ENCODE measurements at regions not wholly inside any gene's neighbourhood (a gene's known extent, or its start where the extent isn't known, plus 50 kb on each side); places are given as distances from the start of the nearest gene placed in this dataset.

DNA sequence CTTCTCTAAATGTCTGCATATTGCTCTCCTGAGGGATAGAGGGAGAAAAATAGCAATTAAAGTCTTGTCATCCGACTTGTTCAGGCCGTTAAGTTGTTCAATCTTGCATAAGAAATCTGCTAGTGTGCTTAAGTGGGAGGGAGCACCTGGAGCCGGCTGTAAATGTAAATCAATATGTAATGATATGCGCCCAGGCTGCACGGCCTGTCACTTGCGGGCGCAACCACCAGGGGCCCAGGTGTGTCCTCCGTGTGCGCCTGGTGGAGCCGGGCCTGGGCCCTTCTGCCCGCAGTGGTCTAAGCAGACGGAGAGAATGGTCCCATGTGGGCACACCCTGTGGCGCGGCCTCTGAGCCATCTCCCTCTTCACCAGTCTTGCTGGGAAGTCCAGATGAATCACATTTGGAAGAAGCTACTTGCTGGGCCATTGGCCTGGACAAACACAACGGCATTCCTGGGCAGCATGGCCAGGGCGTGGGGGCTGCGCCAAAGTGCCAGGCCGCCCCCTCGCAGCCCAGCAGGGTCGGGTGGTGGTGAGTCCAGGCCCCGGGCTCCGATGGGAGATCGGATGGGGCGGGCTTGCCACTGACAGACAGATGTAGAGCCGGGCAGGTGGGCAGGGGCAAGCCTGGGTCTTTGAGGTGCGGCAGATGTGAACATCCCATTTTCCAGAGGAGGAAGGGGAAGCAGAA is 193.3 kb upstream of the C14orf180 start:
- DNase-seq (ENCODE audit: low read depth in 2 of 2): no peak

GRCh38 chr14:104387022-104388010 is 192.2 kb upstream of the C14orf180 start:
- no peak for DNase-seq (ENCODE audit: low read depth in 2 of 2)

DNA sequence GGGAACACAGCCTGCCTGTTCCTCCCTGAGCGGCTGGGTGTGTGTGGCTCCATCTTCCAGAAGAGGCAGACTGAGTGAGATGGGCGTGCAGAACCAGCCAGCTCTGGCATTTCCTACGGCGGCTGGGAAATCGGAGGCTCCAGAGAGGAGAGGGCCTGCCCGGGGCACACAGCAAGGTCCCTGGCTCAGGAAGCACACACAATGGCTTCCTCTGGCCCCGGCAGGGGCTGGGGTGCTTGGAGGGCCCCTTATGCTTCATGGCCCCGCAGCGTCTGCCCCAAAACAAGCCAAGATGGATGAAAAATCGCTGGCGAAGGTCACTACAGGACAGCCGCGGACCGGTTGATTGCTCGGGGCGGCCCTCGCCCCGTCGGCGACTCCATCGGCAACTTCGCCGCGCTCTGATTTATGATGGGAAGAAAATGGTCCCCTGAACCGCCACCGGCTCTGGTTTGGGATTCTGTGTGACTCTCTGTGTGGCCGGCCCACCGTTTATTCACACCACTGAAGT is 191.5 kb upstream of the C14orf180 start:
- DNase-seq (ENCODE audit: low read depth in 2 of 2): no peak

GRCh38 chr14:104388541-104389325 is 190.8 kb upstream of the C14orf180 start:
- DNase-seq (ENCODE audit: low read depth in 2 of 2): no peak

GRCh38 chr14:104389326-104390220 is 190.0 kb upstream of the C14orf180 start:
- no peak for DNase-seq (ENCODE audit: low read depth in 2 of 2)

GRCh38 chr14:104390221-104390931 is 189.2 kb upstream of the C14orf180 start:
- no peak for DNase-seq (ENCODE audit: low read depth in 2 of 2)

DNA sequence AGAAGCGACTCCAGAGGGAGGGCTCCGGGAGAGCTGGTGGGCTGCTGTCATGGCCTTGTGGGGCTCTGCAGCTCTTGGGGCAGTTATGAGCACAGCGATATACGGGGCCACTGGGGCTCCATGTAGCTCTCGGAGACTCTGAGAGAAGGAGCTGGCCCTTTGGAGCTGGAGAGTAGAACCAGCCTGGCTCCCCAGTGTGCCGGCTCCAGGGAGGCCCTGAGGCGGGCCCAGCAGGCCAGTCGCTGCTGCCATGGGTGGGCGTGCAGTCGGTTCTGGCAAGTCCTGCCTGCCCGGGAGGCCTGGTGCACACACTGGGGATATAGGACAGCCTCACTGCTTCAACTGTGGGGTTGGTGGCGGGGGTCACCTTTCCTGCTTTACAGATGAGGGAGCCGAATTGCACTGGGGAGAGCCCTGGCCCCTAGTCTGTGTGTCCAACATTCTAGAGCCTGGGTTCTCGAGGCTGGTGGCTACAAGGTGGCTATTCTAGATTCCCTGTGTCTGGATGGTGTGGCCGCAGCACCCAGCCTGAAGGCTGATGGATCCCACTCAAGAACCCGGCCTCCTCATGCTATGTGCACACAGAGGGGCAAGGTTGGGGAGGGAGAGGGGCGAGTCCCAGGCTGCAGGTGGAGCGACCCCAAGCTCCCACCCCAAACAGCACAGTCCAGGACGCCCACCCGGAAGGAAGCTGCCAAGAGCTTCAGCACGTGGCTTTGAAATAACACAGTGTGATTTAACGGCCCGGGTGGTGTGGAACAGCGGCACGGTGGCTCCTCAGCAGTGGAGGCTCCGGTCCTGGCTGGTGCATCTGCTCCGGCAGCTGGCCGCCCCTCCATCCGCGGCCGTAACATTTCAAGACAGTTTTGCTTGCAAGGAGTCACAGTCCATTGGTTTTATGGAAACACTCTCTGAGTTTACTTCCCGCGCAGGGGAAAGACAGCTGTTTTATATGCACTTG is 188.3 kb upstream of the C14orf180 start:
- DNase-seq (ENCODE audit: low read depth in 2 of 2): no peak

DNA sequence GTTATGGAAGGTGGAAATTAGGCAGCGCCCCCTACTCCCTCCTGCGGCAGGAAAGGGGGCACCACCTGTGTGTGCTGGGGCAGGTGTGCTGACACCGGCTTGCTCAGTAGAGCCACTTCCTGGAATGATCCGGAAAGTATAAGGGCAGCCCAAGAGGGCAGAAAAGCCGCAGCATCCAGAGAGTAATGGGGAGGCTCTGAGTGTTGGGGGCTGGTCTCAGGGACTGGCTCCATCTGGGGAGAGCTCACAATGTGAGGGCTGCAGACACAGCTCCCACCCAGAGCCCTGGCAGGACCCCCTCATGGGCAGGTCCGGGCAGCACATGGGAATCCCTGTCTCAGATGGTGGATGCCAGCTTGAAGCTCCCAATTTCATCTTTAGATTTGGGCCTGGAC is 187.6 kb upstream of the C14orf180 start:
- DNase-seq (ENCODE audit: low read depth in 2 of 2): no peak

DNA sequence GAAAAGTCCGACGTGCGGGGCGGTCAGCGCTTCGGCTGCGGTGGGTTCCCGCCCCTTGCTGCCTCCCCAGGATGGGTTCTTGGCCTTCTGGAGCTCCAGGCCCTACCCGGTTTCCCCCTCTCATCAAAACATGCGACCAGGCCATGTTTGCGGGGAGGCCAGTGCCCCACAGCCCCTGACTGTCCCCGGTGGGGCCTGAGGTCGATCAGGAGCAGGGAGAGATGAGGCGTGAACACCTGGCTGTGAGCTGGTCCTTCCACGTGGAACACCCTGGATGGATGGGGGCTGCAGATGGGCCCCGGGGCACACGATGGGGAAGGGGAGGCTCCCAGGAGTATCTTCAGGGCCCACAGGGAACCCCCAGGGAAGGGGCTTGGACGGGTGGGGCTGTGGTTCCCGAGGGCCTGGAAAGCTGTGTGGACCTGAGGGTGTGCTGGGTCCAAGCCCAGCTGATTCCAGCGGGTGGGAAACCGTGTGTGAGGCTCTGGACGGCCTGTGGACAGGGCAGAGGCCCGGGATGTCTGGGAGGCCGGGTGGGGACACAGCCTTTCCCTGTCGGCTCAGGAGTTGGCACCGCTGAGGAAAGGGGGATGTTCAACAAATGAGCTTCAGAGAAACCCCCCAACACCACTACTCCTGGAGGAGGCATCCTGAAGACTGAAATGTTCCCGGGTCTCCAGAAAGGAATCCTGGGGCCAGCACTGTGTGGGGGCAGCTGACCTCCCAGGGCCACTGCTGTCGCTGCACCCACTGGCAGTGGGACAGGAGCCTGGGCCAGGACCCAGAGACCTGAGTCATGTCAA is 187.0 kb upstream of the C14orf180 start:
- no peak for DNase-seq (ENCODE audit: low read depth in 2 of 2)

DNA sequence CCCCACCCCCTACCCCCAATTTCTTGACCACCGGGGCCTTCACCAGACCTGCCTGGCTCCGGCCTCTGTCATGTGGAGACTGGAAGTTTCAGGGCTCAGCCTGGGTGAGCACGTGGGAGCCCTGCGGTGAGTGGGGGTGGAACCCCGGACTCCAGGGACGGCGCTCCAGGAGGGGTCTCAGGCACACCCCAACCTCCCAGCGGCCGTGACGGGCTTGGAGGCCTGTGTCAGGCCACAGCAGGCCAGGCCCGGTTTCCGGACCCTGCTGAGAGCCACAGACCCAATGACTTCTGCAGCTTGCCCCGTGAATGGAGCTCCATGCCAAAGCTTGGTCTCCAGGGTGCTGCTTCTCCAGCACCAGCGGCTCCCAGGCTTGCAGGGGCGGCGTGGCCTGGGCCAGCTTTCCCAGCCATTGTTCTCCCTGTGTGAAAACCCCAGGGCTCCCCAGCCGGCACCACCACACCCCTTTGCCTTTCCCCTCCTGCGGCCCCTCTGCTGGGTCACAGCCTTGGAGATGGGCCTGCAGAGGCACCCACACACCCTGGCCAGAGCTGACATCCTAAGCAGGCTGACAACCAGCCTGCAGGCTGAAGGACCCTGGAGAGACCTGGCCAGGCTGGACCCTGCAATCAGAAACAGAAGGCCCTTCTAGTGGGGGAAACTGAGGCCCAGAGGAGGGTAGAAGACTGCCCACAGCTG is 186.2 kb upstream of the C14orf180 start:
- DNase-seq (ENCODE audit: low read depth in 2 of 2): no peak

DNA sequence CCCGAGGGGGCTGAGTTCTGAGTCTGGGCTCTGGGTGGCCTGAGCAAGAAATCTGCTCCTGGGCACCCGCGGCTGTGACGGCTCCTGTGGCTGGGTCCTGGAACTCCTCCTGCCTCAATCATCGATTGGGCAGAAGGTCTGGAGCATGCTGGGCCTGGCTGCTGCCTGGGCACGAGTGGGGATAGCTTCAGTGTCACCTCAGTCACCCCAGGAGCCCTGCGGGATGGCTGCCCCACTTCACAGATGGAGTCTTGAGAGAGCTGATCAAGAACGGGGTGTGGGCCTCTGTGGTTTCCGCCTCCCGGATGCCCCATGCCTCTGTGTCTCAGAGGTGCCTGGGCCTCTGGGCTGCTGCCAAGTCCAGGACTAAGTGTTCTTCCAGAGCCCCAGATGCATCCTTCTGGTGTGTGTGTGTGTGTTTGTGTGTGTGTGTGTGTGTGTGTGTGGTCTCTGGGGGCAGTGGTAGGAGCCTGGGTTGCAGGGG is 185.6 kb upstream of the C14orf180 start:
- peak; percentile 18 to 38 for DNase-seq (ENCODE audit: low read depth in 2 of 2)

DNA sequence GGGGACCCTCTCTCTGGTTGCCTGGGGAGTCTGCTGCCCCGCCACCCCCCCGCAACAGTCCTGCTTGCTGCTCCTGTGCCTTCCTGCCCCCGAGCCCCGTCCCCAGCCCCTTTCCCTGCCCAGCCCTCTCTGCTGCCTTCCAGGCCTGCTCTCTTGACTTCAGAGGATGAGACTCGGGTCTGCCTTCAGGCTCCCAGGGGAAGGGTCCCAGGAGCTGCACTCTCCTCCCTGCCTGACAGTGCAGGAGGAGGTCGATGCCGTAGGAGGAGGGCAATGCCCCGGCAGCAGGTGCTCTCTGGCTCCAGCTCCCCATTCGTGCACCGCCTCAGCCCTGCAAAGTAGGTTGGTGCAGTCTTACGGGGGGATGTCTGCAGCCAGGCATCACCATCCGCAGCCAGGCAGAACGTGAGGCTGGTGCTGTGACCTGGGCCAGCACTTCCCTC is 185.1 kb upstream of the C14orf180 start:
- no peak for DNase-seq (ENCODE audit: low read depth in 2 of 2)

DNA sequence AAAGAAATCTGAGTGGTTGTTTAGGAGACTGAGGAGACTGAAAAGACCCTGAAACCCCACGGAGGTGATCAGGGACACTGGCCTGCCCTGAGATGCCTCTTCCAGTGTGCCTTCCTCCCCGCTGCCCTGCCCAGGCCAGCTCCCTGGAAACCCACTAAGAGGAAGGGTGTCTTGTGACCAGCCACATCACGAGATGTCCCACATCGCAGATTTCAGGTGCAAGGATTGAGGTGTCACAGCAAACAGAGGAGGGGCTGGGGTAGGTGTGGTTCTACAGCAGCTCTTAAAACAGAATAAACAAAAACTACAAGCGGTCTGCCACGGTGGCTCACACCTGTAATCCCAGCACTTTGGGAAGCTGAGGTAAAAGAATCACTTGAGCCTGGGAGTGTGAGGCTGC is 184.3 kb upstream of the C14orf180 start:
- DNase-seq (ENCODE audit: low read depth in 2 of 2): no peak

DNA sequence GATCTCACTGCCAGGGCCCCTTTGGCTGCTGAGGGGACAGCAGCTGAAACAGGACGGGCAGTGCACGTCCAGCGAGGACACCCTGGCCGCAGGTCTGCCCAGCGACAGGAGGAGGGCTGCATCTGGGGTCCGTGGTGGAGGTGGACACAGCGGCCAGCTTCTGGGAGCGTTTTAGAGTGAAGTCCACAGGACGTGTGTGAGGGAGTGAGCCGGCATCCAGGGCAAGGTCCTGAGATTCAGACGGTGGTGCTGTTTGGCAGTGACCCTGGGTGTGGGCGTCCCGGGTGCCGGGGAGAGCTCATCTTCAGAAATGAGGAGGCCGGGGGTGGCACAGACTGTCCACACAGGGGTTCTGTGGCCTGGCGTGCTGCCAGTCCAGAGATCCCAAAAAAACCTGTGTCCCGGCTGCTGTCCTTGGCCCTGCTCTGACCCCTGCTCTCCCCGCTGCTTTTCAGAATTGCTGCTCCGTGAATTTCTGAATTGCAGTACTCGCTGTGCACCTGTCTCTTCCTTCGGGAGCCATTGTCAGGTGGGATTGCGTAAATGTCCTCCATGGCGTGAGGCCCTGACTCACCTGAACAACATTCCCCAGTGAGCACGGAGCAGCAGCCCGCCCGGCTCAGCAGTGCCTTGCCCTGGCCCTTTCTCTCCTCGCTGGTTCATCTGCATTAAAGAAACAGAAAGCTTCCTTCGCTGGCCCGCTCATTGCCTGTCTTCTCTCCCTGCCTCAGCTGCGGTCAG is 183.5 kb upstream of the C14orf180 start:
- no peak for DNase-seq (ENCODE audit: low read depth in 2 of 2)

- no peak for DNase-seq (ENCODE audit: low read depth in 2 of 2)
These were observed 182.7 kb upstream of the C14orf180 start for GRCh38 chr14:104396682-104397470.

GRCh38 chr14:104397956-104398355 is 181.6 kb upstream of the C14orf180 start:
- DNase-seq (ENCODE audit: low read depth in 2 of 2): no peak

Measured in activated CD8-positive, alpha-beta memory T cell treated with anti-CD3 and anti-CD28 coated beads for 4 hours (primary cell).